ENCODE measurements at regions not wholly inside any gene's neighbourhood (a gene's known extent, or its start where the extent isn't known, plus 50 kb on each side); places are given as distances from the start of the nearest gene placed in this dataset.

GRCh38 chr20:54844346-54844745, 369.0 kb downstream of the DOK5 start:
- TF ChIP-seq JUND (IDR thresholded peaks at IDR 0.05; ENCODE audit: low read depth, low read length) (no peak), TCF12 (IDR thresholded peaks at IDR 0.05; ENCODE audit: low read depth, low read length) (no peak), EZH2 (IDR thresholded peaks at IDR 0.05; ENCODE audit: borderline replicate concordance, control insufficient read depth, low read depth, low read length) (no peak), NFIC (IDR thresholded peaks at IDR 0.05; ENCODE audit: low read depth, low read length) (no peak), POLR2AphosphoS5 (IDR thresholded peaks at IDR 0.05; ENCODE audit: low read length) (no peak)

Data from GM12878 (cell line).